EH (cell line): ENCODE measurements at regions not wholly inside any gene's neighbourhood (a gene's known extent, or its start where the extent isn't known, plus 50 kb on each side); places are given as distances from the start of the nearest gene placed in this dataset.

Source experiments
- DNase-seq: peaks from one replicate; pipeline ENCODE4 v3.0.0-alpha.2; 2015; ENCODE audit warnings: low read depth

DNA sequence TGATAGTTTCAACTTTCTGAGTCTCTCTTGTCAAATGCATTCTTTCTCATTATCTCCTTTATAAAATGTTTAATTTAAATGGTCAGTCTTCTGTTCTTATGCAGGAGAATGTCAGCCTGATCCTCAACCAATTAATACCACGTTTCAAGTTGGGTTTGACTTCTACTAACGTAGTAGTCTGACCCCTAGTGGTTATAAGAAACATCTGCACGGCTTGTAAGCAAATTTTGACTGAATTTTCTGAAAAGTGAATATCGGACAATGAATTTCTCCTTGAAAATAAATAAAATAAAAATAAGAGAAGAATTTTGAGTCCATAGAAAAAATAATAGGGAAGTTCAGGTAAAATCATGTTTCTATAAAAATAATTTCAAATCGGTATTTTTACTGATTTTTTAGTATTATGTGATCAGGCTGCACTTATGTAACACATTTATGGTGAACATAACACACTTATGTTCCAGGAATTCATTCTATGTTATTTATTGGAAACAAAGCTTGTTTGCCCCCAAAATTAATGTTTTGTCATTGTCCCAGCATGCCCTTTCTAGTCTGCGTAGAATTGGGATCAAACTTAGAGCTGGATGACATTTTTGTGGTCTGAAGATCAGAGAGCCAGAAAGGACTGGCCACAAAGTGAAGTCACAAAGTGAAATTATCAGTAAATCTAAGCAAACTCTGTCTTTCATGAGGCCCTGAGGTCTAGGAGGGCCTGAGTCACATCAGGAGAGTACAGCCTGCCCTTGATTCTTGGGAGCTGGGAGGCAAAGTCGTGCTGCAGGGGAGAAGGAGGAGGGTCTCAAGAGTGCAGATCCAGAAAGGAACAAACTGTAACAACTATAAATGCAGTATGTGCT lies 101.2 kb upstream of the STXBP6 start:
- peak; percentile 62 for DNase-seq

DNA sequence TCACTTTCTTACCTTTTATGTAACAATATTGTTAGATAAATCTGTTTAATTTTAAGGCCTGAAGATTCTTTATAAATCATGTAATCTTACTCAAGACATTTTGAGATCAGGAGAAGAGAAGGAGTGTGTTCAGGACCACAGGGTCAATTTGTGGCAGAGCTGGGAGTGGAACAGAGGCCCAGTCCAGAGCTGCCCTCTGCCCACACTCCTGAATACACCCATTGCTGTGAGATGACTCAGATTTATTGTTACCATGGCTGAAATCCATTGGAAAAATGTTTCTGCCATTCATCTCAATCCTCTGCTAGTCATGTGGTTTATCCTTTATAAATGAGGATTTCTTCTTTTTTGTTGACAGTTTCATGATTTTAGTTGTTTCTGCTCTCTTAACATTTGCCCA lies 100.5 kb upstream of the STXBP6 start:
- DNase-seq = peak; percentile 1

DNA sequence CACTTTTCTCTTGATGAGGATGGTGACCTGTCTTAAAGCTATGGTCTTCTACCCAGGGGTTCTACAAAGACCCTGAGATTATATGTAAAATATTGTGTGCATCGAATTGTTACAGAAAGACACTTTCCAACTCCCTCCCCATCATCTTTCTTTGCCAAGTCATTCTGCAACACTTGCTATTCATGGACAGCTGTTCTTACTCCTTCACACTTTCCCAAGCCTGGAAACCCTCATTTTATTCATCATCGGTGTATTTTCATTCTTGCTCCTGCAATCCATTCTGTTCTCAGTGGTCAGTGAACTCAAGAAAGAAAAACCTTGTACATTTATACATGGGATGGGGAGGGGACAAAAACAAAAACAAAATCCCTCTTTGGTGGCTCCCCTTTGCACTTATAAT lies 90.5 kb upstream of the STXBP6 start:
- no peak for DNase-seq

DNA sequence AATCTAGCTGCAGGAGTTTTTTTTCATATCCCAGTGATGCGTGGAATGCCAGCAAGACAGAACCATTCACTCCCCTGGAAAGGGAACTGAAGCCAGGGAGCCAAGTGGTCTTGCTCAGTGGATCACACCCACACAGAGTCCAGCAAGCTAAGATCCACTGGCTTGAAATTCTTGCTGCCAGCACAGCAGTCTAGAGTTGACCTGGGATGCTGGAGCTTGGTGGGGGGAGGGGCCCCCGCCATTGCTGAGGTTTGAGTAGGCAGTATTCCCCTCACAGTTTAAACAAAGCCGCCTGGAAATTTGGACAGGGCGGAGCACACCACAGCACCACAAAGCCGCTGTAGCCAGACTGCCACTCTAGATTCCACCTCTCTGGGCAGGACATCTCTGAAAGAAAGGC lies 86.9 kb upstream of the STXBP6 start:
- DNase-seq = no peak

DNA sequence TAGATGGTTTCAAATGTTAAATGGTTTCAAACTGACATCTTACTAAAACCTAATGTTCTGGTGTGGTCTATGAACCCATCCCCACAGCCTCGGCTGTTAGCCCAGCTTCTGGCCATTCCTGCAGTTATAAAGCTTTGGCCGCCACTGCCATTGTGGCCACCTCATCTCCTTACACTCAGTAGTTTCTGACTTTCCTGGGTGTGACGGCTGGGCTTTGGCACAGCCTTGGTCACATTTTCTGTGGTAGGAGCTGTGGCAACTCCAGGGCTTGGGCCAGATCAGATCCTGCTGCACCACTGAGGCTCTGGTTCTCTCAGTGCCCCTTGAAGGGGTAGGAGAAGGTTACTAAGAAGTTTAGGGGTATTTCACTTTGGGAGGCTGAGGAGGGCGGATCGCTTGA lies 84.2 kb upstream of the STXBP6 start:
- DNase-seq = no peak

DNA sequence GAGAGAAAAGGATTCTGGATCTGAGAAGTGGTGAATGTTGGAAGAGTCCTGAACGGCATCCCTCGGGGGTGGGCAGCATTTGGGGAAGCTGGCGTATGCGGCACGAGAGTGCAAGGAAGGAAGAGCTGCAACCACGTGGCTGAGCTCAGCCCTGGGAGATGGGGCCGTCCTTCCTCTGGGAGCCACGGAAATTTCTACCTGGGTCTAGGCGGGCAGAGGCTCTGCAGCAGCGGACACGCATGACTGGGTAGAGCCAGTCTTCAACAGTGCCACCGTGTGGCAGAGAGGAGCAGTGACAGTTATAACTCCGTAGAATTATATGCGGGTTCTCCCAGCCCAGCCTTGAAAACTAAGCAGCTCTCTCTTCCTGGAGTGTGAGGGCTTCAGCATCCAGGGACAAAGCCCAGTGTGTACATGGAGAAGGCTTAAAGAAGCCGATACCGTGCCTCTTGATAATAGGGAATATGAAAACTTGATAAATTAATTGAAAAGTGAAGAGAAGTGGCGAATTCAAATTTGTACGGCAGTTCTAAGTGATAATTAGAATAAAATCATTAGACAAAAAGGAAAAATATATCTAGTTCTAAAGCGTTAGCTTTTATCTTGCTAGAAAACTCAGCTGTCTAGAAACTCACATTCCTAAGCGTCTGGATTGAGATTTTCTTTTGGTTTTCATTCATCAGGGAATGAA lies 82.9 kb upstream of the STXBP6 start:
- peak; percentile 77 for DNase-seq

DNA sequence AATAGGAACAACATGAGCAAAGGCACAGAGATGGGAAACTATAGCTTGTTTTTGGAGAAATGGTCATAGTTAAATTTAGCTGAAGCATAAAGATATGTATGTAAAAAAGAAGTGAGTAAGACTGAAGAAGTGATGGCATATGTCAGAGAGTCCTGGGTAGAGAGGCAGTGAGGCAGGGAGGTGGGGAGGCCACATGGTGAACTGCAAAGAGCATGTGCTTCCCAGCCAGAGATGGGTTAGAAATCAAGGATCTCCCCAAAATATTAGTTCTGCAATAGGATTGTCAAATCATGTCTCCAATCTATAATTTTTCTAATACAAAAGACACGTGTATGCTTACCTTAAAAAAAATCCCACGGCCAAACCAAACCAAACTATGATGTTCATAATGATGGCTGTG lies 82.1 kb upstream of the STXBP6 start:
- no peak for DNase-seq

DNA sequence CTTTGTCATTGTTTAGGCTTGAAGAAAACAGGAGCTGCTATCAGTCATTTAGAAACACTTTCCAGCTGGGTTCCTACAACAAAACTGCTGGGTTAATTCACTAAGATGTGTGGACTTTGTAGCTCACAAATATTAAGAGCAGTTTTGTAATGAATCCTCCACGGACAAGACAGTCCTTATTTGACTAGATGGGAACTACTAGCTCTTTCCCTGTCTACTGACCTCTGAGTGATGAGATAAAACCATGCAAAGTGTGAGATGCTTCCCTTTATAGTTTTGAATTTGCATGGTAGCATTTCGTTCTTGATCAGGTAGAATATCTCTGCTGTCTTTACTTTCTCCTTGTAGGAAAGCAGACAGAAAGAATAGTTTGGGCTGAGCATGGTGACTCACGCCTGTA lies 72.9 kb upstream of the STXBP6 start:
- DNase-seq = no peak

DNA sequence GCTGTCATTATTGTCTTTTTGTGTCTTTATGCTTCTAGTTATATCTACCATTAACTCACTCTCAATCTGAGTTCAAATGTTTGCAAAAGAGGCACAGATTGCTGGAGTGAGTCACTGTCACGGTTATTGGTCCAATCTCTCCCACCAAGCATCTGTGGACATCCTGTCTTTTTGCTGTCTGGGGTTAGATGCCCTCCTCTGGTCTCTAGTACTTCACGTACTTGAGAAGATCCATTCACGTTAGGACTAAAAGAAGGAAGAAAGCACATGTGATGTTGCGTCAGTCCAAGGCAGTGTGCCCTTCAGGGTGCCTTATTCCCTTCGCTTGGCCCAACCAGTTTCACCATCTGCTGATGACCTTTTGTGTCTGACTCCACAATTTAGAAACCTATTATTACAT lies 72.3 kb upstream of the STXBP6 start:
- DNase-seq = peak; percentile 70

DNA sequence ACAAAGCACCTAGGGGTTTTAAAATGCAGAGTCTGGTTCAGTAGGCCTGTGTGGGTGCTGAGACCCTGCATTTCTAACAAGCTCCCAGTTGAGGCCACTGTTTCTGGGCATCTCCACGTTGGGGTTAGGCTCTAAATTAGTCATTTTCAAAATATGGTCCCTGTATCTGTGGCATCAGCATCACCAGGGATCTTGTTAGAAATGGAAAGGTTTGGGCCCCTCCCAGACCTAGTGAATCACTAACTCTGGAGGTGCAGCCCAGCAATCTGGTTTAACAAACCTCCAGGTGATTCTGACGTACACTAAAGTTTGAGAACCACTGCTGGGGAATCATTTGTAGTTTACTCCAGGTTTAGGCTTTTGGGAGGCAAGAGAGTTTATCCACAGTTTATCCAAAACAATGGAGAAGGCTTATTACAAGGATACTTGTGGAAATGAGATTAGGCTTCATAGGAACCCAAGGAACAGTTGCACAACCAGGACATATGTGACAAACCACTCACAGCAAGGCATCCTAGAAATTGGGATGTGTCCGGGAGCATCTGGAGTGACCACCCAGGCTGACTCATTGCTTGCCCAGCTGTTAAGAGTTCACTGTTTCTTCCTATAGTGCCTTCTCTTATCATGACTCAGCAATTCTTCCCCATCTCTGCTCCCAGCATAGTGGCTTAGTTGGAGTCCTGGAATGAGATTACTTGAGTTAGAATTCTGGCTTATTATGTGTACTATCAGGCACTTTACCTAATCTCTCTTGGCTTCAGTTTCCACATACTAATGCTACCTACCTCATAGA lies 71.6 kb upstream of the STXBP6 start:
- peak; percentile 95 for DNase-seq

DNA sequence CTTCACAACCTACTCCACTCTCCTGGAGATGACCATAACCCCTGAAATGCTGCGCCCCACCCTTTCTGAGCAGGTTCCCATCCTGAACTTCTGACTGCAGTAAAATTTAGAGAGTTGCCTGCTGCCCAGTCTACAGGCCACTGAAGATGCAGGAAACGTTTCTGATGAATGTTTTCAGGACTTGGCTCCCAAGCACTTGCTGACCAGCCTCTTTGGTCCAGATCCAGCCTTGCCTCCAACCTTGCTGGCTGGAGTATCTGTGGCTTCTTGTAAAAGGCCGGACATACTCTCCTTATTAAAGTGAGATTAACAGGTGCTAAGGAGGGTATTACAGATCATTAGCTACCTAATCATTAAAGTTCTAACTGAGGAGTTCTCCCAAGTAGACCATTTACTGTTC lies 70.3 kb upstream of the STXBP6 start:
- DNase-seq = no peak

DNA sequence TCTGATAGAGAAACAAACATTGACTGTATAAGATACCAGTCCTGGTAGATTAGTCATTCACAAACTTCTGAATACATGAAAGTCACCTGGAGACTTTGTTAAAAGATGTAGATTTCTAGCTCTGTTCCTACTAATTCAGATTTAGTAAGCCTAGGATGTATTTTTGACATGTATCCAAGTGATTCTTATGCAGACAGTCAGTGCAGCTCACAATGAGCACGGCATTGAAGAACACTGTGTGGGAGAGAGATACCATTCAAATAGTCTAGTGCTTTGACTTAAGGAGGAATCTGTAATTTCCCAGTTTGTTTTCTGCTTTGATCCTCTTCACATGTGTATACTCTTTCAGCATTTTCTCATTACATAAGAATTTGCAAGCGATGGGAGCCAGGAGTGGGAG lies 68.7 kb upstream of the STXBP6 start:
- DNase-seq = no peak

DNA sequence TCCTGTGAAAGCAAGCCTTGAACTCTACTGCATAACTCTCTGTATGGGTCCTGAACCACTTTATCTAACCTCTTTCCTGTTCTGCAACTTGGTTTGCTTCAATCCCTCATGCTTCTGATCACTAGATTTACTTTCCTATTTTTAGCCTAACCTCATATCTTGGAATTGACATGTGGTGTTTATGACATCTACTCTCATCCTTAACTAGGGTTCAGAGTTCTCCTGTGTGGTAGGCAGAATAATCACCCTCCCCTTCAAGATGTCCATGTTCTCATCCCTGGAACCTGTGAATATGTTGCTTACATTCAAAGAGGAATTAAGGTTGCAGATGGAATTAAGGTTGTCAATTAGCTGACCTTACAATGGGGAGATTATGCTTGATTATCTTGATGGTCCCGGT lies 67.4 kb upstream of the STXBP6 start:
- DNase-seq = no peak

DNA sequence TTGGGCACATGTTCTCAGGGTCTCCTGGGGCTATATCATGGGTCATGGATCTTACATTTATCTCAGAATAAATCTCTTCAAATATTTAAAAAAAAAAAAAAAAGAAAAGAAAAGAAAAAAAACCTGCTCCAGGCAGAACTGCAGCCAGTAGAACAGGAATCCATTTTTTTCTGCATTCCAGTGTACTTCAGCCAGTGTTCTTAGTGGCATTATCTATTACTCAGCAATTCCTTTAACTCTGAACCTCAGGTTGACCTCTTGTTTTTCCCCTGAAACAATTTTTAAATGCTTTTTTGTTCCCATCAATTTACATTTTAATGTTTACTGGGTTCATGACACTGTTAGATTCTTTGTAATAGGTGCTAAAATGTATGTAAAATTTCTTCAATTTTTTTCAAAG lies 66.7 kb upstream of the STXBP6 start:
- peak; percentile 48 for DNase-seq

DNA sequence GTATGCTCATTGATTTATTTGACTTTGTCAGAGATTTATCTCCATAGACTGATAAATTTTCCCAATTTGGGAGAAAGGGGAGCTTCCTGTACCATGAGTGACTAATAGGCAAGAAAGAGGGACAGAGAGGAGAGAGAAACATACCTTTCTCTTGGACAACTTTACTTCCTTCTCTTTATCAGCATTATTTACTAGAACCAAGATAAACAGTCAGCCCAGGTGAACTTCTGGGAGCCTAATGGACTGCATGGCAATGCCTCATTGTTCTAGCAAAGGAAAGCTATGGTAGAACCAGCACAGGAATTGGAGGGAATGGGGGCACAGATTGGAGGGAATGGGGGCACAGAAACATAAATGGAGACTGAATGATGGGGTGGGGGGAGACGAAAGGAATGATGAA lies 63.4 kb upstream of the STXBP6 start:
- DNase-seq = no peak

DNA sequence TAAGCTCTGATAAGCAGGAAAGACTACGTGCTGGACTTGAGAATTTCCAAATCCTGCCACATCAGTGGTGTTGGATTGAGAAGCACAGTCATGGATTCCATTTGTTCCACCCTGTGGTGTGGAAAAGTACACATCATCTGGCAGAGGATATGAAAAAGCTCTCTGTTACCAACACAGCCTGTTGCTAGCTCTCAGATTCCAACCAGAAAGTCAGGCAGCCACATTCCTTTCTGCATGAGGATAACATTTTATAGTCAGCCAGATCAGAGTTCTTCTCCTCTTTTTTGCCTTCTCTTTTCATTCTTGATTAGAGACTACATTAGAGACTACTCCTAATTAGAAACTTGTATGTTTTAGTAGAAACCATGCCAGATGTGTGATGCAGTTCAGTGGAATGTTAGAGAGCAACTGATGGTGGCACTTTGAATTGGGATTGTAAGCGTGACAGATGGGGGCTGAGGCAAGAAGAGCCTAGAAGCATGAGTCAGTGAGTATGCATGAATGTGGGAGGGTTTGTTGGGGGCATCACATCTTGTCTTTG lies 61.2 kb upstream of the STXBP6 start:
- DNase-seq = peak; percentile 99

DNA sequence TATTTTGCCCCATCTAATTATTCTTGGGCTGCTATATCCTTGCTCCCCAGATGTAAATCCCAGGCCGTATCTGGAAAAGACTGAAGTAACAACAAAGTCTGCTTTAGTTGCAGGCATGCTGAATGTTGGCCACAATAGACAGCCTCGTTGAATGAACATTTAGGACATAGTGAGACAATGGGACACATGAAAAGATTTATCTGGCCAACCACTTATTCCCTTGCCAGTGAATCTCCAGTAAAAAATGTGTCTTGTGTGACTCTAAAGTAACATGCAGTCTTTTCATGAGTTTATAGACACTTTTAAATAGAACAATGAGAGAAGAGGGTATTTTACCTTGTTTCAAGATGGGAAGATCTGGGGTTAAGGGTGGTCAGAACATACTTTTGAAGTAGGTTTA lies 60.2 kb upstream of the STXBP6 start:
- DNase-seq = peak; percentile 59

DNA sequence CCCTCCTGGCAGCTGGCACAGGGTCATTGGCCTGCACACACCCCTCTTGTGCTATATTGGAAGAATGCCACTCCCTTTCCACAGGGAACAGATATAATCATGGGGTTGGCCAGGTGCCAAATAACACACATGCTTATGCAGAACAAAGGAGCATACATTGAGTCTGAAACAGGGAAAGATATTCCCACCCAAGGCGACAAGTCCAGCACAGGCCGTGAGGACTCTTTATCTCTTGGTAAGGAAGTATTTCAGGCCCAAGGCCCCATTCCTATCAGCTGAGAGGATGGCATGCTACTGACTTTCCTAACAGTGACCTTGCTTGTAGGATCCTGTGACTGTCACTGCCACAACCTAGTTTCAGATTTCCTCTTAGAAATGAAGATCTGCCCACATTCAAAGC lies 59.0 kb upstream of the STXBP6 start:
- DNase-seq = peak; percentile 33

DNA sequence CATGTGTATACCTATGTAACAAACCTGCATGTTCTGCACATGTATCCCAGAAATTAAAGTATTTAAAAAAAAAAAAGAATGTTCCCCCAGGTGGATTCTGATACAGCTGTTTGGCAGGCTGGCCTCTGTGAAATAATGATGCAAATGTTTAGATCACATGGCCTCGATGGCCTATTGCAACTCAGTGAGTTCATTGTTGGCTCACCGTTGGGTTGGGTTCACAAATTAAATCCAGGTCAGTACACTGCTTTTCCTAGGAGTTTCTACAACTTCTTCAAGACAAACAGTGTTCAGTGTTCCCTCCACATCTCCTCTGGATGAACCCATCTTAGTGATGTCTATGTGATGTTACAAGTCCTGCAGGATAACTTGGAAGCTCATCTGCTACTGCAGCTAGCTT lies 58.3 kb upstream of the STXBP6 start:
- DNase-seq = no peak

DNA sequence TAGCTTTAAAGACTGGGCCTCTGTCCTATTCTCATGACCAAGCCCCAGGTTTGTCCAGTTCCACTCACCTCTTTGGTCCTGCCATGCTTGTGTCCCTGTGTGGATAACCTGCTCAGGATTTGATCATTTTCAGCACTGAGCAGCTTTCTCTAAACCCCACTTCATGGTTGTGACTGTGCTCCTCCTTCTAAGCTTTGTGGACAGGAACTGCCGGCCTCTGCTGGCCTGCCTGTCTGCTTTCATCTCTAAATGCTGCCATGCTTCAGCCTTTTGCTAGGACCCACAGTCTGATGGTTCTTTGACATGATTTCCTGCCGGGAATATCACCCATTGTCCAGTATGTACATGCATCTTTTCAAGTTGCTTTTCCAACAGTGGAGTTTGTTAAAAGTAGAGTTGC lies 53.9 kb upstream of the STXBP6 start:
- DNase-seq = no peak

DNA sequence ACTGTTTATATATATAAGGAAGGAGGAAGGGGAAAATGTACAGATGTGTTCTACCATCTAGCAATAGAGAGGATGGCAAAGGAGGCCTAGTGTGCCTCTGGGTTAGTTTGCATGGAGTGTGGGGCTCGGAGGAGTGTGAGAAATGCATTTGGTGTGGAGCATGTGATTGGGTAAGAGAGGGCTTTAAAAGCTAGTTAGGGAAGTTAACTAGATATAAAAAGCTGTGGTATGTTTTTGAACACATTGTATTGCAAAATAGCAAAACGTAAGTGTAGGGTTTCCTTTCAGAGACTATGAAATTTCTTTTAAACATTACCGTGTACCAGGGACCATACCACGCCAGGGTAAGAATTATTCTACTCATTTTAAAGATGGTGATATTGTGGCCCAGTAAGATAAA lies 53.3 kb upstream of the STXBP6 start:
- peak; percentile 25 for DNase-seq

DNA sequence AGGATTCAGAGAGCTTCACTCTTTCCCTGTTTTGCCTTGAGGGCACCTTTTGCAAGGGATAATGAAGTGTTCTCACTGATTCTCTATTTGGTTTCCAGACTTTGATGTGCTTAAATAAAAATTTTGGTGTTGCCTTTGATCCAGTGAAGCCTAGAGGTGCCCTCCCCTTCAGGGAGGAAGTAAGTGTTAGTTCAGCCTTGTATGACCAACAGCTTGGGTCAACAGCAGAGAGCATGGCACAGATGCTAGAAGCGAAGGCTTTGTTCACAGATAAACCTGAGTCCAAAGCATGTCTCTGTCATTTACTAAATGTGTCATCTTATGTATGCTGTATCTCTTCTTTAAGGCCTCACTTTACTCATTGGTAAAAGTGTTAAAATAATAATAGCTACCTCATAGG lies 52.8 kb upstream of the STXBP6 start:
- no peak for DNase-seq

DNA sequence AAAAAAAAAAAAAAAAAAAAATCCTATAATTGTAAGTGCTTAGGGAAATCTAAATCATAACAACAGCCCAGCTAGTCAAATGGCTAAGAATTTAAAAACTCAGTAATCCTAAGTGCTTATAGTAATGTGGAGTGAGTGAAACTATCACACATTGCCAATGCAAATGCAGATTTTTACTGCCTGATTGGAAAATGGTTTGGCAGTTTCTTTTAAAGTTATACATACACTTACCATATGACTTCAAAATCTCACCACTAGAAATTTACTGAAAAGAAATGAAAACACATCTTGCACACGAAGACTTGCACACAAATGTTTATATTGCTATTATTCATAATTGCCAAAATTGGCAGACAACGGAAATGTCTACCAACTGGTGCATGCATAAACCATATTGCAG lies 51.3 kb upstream of the STXBP6 start:
- no peak for DNase-seq
